ENCODE measurements at regions not wholly inside any gene's neighbourhood (a gene's known extent, or its start where the extent isn't known, plus 50 kb on each side); places are given as distances from the start of the nearest gene placed in this dataset.
A peak's percentile ranks its signal among the peaks of the same experiment; 100 is the strongest.

DNA sequence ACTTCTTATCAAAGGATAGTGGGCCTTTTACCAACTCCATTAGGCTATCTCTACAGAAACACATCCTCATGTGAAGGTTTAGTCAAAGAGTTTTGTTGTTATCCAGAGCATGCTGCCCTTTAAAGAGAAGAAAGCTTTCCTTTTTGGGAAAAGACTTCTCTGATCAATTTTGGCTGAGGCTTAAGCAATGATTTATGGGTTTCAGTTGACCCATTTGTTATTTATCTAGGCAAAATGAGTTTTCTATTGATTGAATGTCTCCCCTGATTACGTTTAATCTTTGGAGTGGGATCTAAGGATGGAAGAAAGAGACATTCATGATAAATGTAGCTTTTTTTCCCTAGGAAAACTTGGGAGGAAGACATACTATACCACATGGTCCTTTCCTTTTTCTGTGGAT lies 326.6 kb upstream of the JAG1 start:
- H3K4me3 ChIP-seq (ENCODE audit: low read length), result no peak overlapping the region
- no peak overlapping the region for H3K27ac ChIP-seq (ENCODE audit: low read length)
- WGBS, result 87% methylated on average over 1 of the region's 1 CpG
- H3K4me1 ChIP-seq (ENCODE audit: control insufficient read depth, insufficient read depth, low read length), result peaks cover 2% of the 10 kb centered on the region
- ATAC-seq (no peak), DNase-seq (no peak)
- no peaks in the 10 kb centered on the region for H3K27me3 ChIP-seq (ENCODE audit: control insufficient read depth, insufficient read depth)
- intact Hi-C loops (cut with DNase I), result no loop called here
- no peaks in the 10 kb centered on the region for H3K9me3 ChIP-seq (ENCODE audit: control insufficient read depth, low read length)

DNA sequence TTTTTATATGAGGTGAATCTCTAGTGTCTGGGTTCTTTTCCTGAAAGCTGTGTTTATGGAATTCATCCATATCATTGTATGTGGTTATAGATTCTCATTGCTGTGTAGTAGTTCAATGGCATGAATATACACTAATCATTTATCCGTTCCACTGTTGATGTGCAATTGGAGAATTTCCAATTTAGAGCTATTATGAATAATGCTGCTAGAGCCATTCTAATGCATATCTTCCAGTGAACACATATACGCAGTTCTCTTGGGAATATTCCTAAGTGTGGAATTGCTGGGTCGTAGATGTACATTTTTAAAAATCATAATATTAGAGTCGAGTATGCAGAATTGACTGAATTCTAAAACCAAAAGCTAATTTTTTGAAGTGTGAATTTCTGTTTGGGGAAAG lies 327.5 kb upstream of the JAG1 start:
- WGBS, result 69% methylated on average over 4 of the region's 4 CpGs
- Histone ChIP-seq H3K9me3 (ENCODE audit: control insufficient read depth, low read length) (no peaks in the 10 kb centered on the region), H3K4me3 (ENCODE audit: low read length) (no peak overlapping the region), H3K27ac (ENCODE audit: low read length) (no peak overlapping the region), H3K4me1 (ENCODE audit: control insufficient read depth, insufficient read depth, low read length) (peaks cover 2% of the 10 kb centered on the region), H3K27me3 (ENCODE audit: control insufficient read depth, insufficient read depth) (no peaks in the 10 kb centered on the region)
- ATAC-seq, result no peak
- DNase-seq, result no peak
- intact Hi-C loops (cut with DNase I), result no loop called here

DNA sequence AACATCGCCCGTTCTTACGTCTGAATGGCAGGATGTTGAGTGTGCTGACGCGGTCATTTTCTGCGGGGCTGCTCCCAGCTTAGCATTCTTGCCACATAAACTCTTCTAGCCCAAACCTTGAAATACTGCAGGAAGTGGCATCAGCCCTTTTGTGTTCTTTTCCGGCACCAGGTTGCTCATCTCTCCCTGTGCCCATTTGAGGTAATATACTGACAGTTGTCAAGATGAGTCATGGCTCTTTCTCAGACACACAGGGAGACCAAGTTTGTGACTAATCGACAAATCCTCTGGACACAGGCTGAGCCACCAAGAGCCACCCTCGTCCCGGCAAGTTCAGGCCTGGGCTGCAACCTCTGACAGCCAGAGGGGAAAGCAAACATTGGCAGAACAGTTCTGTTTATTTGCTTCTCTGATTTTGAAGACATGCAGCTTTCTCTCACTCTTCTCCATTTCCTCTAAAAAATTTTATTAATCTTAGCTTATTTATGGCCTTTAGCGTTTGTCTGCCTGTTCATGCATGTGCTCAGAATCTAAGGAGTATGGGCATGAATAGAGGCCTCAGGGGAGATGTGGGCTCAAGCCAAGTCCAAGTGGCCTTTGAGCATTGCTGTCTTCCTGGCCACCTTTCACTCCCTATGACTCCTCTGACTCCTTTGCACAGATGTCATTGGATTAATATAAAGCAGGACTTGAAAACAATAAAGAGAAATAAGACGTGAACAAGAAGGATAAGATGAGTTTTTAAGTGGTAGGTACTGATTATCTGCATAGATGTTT lies 328.2 kb upstream of the JAG1 start:
- 69% methylated on average over 12 of the region's 12 CpGs for WGBS
- H3K9me3 ChIP-seq (ENCODE audit: control insufficient read depth, low read length), result no peaks in the 10 kb centered on the region
- ATAC-seq (peak; percentile 51 to 59), DNase-seq (peak in 2 of 3 donors; percentile 23 to 59)
- no peak overlapping the region for H3K4me3 ChIP-seq (ENCODE audit: low read length)
- peak overlapping the region; percentile 24 for H3K27ac ChIP-seq (ENCODE audit: low read length)
- intact Hi-C loops (cut with DNase I), result no loop called here
- H3K27me3 ChIP-seq (ENCODE audit: control insufficient read depth, insufficient read depth), result no peaks in the 10 kb centered on the region
- peaks cover 2% of the 10 kb centered on the region for H3K4me1 ChIP-seq (ENCODE audit: control insufficient read depth, insufficient read depth, low read length)

DNA sequence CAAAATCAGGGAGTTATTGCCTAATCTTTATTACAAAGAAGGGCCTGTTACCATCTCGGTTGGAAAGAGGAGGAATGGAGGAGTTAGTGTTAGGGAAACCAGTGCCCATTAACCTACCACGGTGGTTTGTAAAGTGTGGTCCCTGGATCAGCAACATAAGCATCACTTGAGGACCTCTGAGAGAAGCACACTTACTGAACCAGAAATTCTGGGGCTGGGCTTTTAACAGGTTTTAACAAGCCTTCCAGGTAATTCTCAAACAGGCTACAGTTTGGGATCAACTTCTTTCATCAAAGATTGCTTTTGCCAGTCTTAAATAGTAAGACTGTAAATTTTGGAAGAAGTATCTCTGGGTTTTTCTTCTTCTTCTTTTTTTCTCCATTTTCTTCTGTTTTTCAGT lies 329.5 kb upstream of the JAG1 start:
- intact Hi-C loops (cut with DNase I), result no loop called here
- H3K4me3 ChIP-seq (ENCODE audit: low read length), result no peak overlapping the region
- H3K9me3 ChIP-seq (ENCODE audit: control insufficient read depth, low read length), result no peaks in the 10 kb centered on the region
- no peak overlapping the region for H3K27ac ChIP-seq (ENCODE audit: low read length)
- ATAC-seq (no peak), DNase-seq (no peak)
- H3K27me3 ChIP-seq (ENCODE audit: control insufficient read depth, insufficient read depth), result no peaks in the 10 kb centered on the region
- WGBS, result 85% methylated on average over 2 of the region's 2 CpGs
- peaks cover 2% of the 10 kb centered on the region for H3K4me1 ChIP-seq (ENCODE audit: control insufficient read depth, insufficient read depth, low read length)

DNA sequence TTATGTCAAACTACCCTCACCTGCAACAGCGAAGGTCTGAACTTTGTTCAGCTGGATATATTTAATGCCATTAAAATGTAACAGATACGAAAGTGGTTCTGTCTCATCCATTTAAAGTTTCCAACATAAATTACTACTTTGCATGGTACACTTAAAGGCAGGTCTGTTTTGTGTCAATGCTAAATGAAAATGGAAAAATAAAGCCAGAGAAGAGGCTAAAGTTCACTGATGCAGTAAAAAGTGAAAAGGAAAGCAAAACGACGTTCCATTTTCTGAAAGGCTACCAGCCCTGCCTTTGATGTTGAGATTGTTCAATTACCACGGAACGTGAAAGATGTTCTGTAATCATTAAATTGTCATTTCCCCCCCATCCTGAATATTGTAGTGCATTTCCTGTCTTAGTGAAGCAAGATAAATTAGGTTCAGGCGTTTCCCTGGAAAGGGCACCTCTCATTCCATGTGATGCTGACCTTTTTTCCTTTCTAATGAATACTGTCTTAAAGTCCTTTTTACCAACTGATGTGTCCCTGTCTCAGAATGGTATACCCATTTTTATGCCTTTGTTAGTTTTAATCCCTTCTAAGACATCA lies 334.7 kb upstream of the JAG1 start:
- intact Hi-C loops (cut with DNase I), result no loop called here
- Histone ChIP-seq H3K27me3 (ENCODE audit: control insufficient read depth, insufficient read depth) (no peaks in the 10 kb centered on the region), H3K9me3 (ENCODE audit: control insufficient read depth, low read length) (no peaks in the 10 kb centered on the region), H3K27ac (ENCODE audit: low read length) (no peak overlapping the region), H3K4me1 (ENCODE audit: control insufficient read depth, insufficient read depth, low read length) (no peaks in the 10 kb centered on the region), H3K4me3 (ENCODE audit: low read length) (no peak overlapping the region)
- ATAC-seq (no peak), DNase-seq (no peak)
- 63% methylated on average over 7 of the region's 7 CpGs for WGBS

DNA sequence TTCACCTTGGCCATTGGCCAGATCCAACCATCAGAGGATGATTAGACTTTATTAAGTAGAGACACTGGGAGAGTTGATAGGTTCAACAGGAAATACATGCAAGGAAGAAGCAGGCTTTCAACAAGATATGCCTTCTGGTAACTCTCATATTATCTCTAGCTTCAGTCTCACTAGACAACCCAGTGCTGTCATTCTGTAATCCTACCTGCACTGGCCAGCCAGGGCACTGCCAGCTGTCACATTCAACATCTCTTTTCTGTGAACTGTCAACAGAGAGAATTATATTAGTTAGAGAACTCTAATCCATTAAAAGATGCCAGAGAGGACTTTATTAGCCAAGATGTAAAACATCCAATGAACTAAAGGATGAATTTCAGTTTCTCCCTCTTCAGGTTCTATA lies 337.9 kb upstream of the JAG1 start:
- no peak overlapping the region for H3K4me3 ChIP-seq (ENCODE audit: low read length)
- DNase-seq, result no peak
- no peaks in the 10 kb centered on the region for H3K4me1 ChIP-seq (ENCODE audit: control insufficient read depth, insufficient read depth, low read length)
- ATAC-seq, result no peak
- intact Hi-C loops (cut with DNase I), result no loop called here
- H3K27me3 ChIP-seq (ENCODE audit: control insufficient read depth, insufficient read depth), result no peaks in the 10 kb centered on the region
- H3K27ac ChIP-seq (ENCODE audit: low read length), result no peak overlapping the region
- no peaks in the 10 kb centered on the region for H3K9me3 ChIP-seq (ENCODE audit: control insufficient read depth, low read length)

DNA sequence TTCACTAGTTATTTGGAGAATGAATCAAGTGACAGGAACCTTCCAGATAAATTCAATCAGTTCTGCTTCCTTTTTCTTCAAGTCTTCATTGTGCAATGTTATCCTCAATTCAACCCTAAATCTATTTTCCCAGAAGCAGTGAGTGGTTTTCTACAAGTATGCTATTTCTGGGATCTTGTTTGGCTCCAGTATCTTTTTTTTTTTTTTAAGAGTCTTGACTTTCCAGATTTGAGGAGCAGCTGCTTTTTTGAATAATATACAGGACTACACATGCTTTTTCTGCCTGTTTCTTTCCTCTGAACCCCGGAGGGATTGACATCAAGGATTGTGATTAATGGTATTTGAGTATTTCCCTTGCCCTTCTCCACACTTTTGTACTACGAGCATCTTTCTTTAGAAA lies 339.2 kb upstream of the JAG1 start:
- WGBS, result 38% methylated on average over 2 of the region's 2 CpGs
- no peaks in the 10 kb centered on the region for H3K9me3 ChIP-seq (ENCODE audit: control insufficient read depth, low read length)
- no peaks in the 10 kb centered on the region for H3K27me3 ChIP-seq (ENCODE audit: control insufficient read depth, insufficient read depth)
- DNase-seq (no peak), ATAC-seq (peak; percentile 63 to 82)
- H3K4me3 ChIP-seq (ENCODE audit: low read length), result no peak overlapping the region
- intact Hi-C loops (cut with DNase I), result no loop called here
- no peak overlapping the region for H3K27ac ChIP-seq (ENCODE audit: low read length)
- H3K4me1 ChIP-seq (ENCODE audit: control insufficient read depth, insufficient read depth, low read length), result no peaks in the 10 kb centered on the region

DNA sequence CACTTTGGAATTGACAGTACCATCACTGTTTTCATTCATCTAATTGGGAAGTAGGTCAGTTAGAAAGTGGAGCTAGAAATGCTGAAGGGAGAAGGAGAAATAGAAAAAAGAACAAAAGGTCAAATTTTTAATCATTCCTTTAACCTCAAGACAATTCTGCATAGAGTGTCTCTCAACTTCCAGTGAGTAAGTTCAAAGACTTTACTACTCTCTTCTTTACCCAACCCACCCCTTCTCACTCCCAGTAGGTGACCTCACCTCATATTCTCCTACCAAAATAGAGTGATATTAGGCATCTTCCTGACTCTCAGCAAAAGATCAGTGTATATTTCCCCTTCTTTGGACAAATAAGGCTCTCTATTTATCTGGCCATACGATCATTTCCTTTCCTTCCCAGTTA lies 340.0 kb upstream of the JAG1 start:
- intact Hi-C loops (cut with DNase I), result no loop called here
- 68% methylated on average over 1 of the region's 1 CpG for WGBS
- DNase-seq (no peak), ATAC-seq (no peak)
- no peak overlapping the region for H3K4me3 ChIP-seq (ENCODE audit: low read length)
- no peaks in the 10 kb centered on the region for H3K27me3 ChIP-seq (ENCODE audit: control insufficient read depth, insufficient read depth)
- no peaks in the 10 kb centered on the region for H3K4me1 ChIP-seq (ENCODE audit: control insufficient read depth, insufficient read depth, low read length)
- H3K27ac ChIP-seq (ENCODE audit: low read length), result no peak overlapping the region
- no peaks in the 10 kb centered on the region for H3K9me3 ChIP-seq (ENCODE audit: control insufficient read depth, low read length)

DNA sequence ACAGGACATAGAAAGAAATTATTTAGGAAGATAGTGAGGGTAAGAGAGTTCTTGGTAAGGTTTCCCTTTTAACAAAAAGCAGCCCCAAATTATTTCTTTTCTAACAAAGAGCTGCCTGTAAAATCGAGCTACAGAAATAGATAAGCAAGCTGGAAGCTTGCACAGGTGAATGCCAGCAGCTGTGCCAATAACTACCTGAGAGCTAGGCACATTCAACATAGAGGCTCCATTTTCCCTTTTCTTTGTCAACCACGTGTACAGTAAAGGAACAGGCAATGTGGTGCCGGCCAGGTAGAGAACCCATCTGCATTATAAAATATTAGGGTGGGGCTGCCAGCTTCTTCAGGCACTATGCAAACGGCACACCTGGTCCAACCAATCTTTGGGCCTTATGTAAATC lies 341.6 kb upstream of the JAG1 start:
- Histone ChIP-seq H3K27ac (ENCODE audit: low read length) (no peak overlapping the region), H3K4me3 (ENCODE audit: low read length) (no peak overlapping the region), H3K4me1 (ENCODE audit: control insufficient read depth, insufficient read depth, low read length) (no peaks in the 10 kb centered on the region), H3K27me3 (ENCODE audit: control insufficient read depth, insufficient read depth) (no peaks in the 10 kb centered on the region), H3K9me3 (ENCODE audit: control insufficient read depth, low read length) (no peaks in the 10 kb centered on the region)
- ATAC-seq, result no peak
- 82% methylated on average over 4 of the region's 4 CpGs for WGBS
- no peak for DNase-seq
- intact Hi-C loops (cut with DNase I), result no loop called here

DNA sequence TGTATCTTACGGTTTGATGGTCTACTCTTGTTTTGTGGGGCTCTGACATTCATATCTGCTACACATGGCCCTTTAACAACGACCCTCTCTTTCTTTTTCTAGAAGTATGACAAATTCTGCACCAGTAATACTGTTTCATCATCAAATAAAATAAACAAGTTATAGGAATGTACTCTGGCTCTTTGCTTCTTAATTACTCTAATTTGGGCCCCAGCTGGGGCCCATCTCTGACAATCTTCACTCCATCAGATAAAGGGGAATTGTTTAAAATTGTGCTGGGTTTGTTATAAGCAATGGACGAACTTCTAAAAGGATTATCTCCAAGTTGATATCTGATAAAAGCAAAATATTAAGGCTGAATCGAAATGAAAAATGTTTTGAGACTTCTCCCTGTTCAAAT lies 343.6 kb upstream of the JAG1 start:
- intact Hi-C loops (cut with DNase I), result no loop called here

DNA sequence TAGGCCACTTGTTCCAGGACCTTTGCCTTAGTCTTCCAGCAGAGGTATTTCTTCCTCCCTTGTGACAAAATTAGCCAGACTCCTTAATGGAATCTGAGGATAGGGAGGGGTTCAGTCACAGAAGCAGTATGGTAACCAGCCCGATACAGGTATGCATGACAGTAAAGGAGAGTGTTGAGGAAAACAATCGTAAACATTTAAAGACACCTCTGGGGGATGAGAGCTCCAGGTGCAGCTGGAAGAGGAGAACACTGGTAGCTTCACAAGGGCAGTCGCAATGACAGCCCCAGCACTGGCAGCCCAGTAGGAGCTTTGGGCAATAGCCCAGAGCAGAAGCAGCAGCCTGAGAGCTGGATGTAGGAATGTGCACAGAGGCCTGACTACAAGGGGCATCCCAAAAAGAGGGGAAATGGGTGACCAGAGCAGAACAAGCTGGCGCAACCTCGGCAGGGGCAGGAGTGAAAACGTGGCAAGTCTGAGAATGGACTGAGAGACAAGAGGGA lies 344.9 kb upstream of the JAG1 start:
- Histone ChIP-seq H3K9me3 (ENCODE audit: control insufficient read depth, low read length) (no peaks in the 10 kb centered on the region), H3K4me3 (ENCODE audit: low read length) (no peak overlapping the region), H3K27me3 (ENCODE audit: control insufficient read depth, insufficient read depth) (no peaks in the 10 kb centered on the region), H3K4me1 (ENCODE audit: control insufficient read depth, insufficient read depth, low read length) (no peaks in the 10 kb centered on the region), H3K27ac (ENCODE audit: low read length) (no peak overlapping the region)
- DNase-seq, result no peak
- WGBS, result 90% methylated on average over 6 of the region's 6 CpGs
- intact Hi-C loops (cut with DNase I), result no loop called here
- ATAC-seq, result no peak

More for the DNA sequence above, 343.6 kb upstream of the JAG1 start:
- H3K9me3 ChIP-seq (ENCODE audit: control insufficient read depth, low read length), result no peaks in the 10 kb centered on the region
- no peak overlapping the region for H3K27ac ChIP-seq (ENCODE audit: low read length)
- WGBS, result 78% methylated on average over 4 of the region's 4 CpGs
- DNase-seq (no peak), ATAC-seq (no peak)
- H3K4me3 ChIP-seq (ENCODE audit: low read length), result no peak overlapping the region
- no peaks in the 10 kb centered on the region for H3K27me3 ChIP-seq (ENCODE audit: control insufficient read depth, insufficient read depth)
- no peaks in the 10 kb centered on the region for H3K4me1 ChIP-seq (ENCODE audit: control insufficient read depth, insufficient read depth, low read length)

Measured in right cardiac atrium (tissue), 5 donors.